ENCODE measurements at regions not wholly inside any gene's neighbourhood (a gene's known extent, or its start where the extent isn't known, plus 50 kb on each side); places are given as distances from the start of the nearest gene placed in this dataset.
A peak's percentile ranks its signal among the peaks of the same experiment; 100 is the strongest.

- no peaks in the 10 kb centered on the region for H3K36me3 ChIP-seq
- in situ Hi-C loops (cut with MboI; ENCODE audit: low pct_ligation_motif_present in 1 of 4, low pct_unique_long_range_greater_than_20kb in 1 of 4, low sequenced_read_pairs in 3 of 4) (no loop called here), intact Hi-C loops (cut with DNase I; ENCODE audit: low total_unique reads) (no loop called here)
- H3K4me3 ChIP-seq: no peak overlapping the region
- DNase-seq: no peak
- H3K4me1 ChIP-seq: no peaks in the 10 kb centered on the region
- TF ChIP-seq POLR2AphosphoS5 (IDR thresholded peaks at IDR 0.05): no peak
- WGBS, 2 donors (ENCODE audit: low coverage in 1 of 2): 72 to 74% methylated on average over 5 to 8 of the region's 8 CpGs
- H3K9me3 ChIP-seq: no peaks in the 10 kb centered on the region
- H3K27ac ChIP-seq: no peak overlapping the region
- H3K27me3 ChIP-seq: no peaks in the 10 kb centered on the region
Measured at GRCh38 chr6:105902401-105903031, 183.6 kb upstream of the PRDM1 start.

- H3K9me3 ChIP-seq: no peaks in the 10 kb centered on the region
- H3K36me3 ChIP-seq: no peaks in the 10 kb centered on the region
- no peaks in the 10 kb centered on the region for H3K4me1 ChIP-seq
- in situ Hi-C loops (cut with MboI; ENCODE audit: low pct_ligation_motif_present in 1 of 4, low pct_unique_long_range_greater_than_20kb in 1 of 4, low sequenced_read_pairs in 3 of 4) (no loop called here), intact Hi-C loops (cut with DNase I; ENCODE audit: low total_unique reads) (no loop called here)
- H3K27ac ChIP-seq: no peak overlapping the region
- no peak for TF ChIP-seq POLR2AphosphoS5 (IDR thresholded peaks at IDR 0.05)
- TF ChIP-seq POLR2A (IDR thresholded peaks at IDR 0.05): no peak
- no peak for TF ChIP-seq CTCF (IDR thresholded peaks at IDR 0.05)
- TF ChIP-seq EP300 (IDR thresholded peaks at IDR 0.05; ENCODE audit: low read depth): no peak
- H3K4me3 ChIP-seq: no peak overlapping the region
- no peaks in the 10 kb centered on the region for H3K27me3 ChIP-seq
- DNase-seq: no peak
- WGBS, 2 donors (ENCODE audit: low coverage in 1 of 2): 94 to 100% methylated on average over 2 to 3 of the region's 3 CpGs
Measured at GRCh38 chr6:105901583-105901982, 184.6 kb upstream of the PRDM1 start.

- TF ChIP-seq CTCF (IDR thresholded peaks at IDR 0.05): no peak
- peak in 1 of 3 donors; percentile 21 for TF ChIP-seq POLR2AphosphoS5 (IDR thresholded peaks at IDR 0.05)
- TF ChIP-seq POLR2A (IDR thresholded peaks at IDR 0.05): no peak
- no peak for TF ChIP-seq EP300 (IDR thresholded peaks at IDR 0.05; ENCODE audit: low read depth)
- H3K4me3 ChIP-seq: no peak overlapping the region
- in situ Hi-C loops (cut with MboI; ENCODE audit: low pct_ligation_motif_present in 1 of 4, low pct_unique_long_range_greater_than_20kb in 1 of 4, low sequenced_read_pairs in 3 of 4): no loop called here
- 51 to 63% methylated on average over 8 to 13 of the region's 13 CpGs for WGBS, 2 donors (ENCODE audit: low coverage in 1 of 2)
- peak overlapping the region in 2 of 4 donors; percentile 10 to 15 for H3K27ac ChIP-seq
- H3K4me1 ChIP-seq: no peaks in the 10 kb centered on the region
- no peaks in the 10 kb centered on the region for H3K36me3 ChIP-seq
- H3K9me3 ChIP-seq: no peaks in the 10 kb centered on the region
- no peaks in the 10 kb centered on the region for H3K27me3 ChIP-seq
- DNase-seq: no peak
- intact Hi-C loops (cut with DNase I; ENCODE audit: low total_unique reads): no loop called here
Measured at GRCh38 chr6:105900125-105900937, 185.8 kb upstream of the PRDM1 start.

GRCh38 chr6:105898286-105898685, 187.8 kb upstream of the PRDM1 start:
- in situ Hi-C loops (cut with MboI; ENCODE audit: low pct_ligation_motif_present in 1 of 4, low pct_unique_long_range_greater_than_20kb in 1 of 4, low sequenced_read_pairs in 3 of 4): no loop called here
- peak; percentile 19 for DNase-seq
- Histone ChIP-seq H3K36me3 (no peaks in the 10 kb centered on the region), H3K9me3 (no peaks in the 10 kb centered on the region), H3K4me1 (no peaks in the 10 kb centered on the region), H3K4me3 (no peak overlapping the region), H3K27me3 (no peaks in the 10 kb centered on the region), H3K27ac (peak overlapping the region in 1 of 4 donors; percentile 24)
- TF ChIP-seq POLR2AphosphoS5 (IDR thresholded peaks at IDR 0.05) (no peak), EP300 (IDR thresholded peaks at IDR 0.05; ENCODE audit: low read depth) (no peak), POLR2A (IDR thresholded peaks at IDR 0.05) (no peak), CTCF (IDR thresholded peaks at IDR 0.05) (no peak)
- intact Hi-C loops (cut with DNase I; ENCODE audit: low total_unique reads): no loop called here
- WGBS, 2 donors (ENCODE audit: low coverage in 1 of 2): 59 to 70% methylated on average over 2 to 5 of the region's 5 CpGs

Data from transverse colon (tissue), 4 donors.